ENCODE measurements at regions not wholly inside any gene's neighbourhood (a gene's known extent, or its start where the extent isn't known, plus 50 kb on each side); places are given as distances from the start of the nearest gene placed in this dataset.

GRCh38 chr3:150330872-150331271, 77.2 kb upstream of the TSC22D2 start:
- Histone ChIP-seq H2BK15ac (ENCODE audit: low read depth, low read length) (no peak overlapping the region), H3K4ac (ENCODE audit: low read depth, low read length) (no peak overlapping the region), H3K9ac (ENCODE audit: extremely low read depth, insufficient read length, low read length) (no peak overlapping the region), H3K56ac (ENCODE audit: insufficient read length, low read depth, low read length) (no peak overlapping the region), H2BK20ac (ENCODE audit: low read depth, low read length, poor library complexity, severe bottlenecking) (no peak overlapping the region), H2AFZ (ENCODE audit: low read length) (no peak overlapping the region), H2AK5ac (ENCODE audit: insufficient read length, low read length) (no peak overlapping the region), H3K9me3 (ENCODE audit: control insufficient read depth, low read depth, low read length) (no peaks in the 10 kb centered on the region), H3K18ac (ENCODE audit: insufficient read length, low read depth, low read length) (no peak overlapping the region), H3T11ph (ENCODE audit: low read length) (no peak overlapping the region), H3K4me2 (ENCODE audit: insufficient read depth, insufficient read length, low read length) (no peak overlapping the region), H2BK120ac (ENCODE audit: low read depth, low read length, poor library complexity, severe bottlenecking) (no peak overlapping the region), H3K27me3 (ENCODE audit: insufficient read depth, low read length) (no peaks in the 10 kb centered on the region), H2BK12ac (ENCODE audit: insufficient read length, low read depth, low read length) (no peak overlapping the region), H2BK5ac (ENCODE audit: insufficient read length, low read length) (no peak overlapping the region), H3K14ac (ENCODE audit: insufficient read depth, low read length) (no peak overlapping the region), H3K4me1 (ENCODE audit: insufficient read depth, low read length) (peaks cover 2% of the 10 kb centered on the region; the same call in 1 of the 2 replicates), H4K91ac (ENCODE audit: insufficient read length, low read depth, low read length) (no peak overlapping the region), H3K79me1 (ENCODE audit: insufficient read depth, low read depth, low read length, poor library complexity, severe bottlenecking) (no peaks in the 10 kb centered on the region), H3K79me2 (ENCODE audit: insufficient read depth, low read length) (no peaks in the 10 kb centered on the region), H4K20me1 (ENCODE audit: control insufficient read depth, insufficient read depth, insufficient read length) (no peaks in the 10 kb centered on the region), H4K8ac (replicated peaks; ENCODE audit: insufficient read length, low read depth, low read length) (no peak overlapping the region), H3K23ac (ENCODE audit: insufficient read length, low read depth, low read length) (no peak overlapping the region), H3K27ac (ENCODE audit: insufficient read length, low read depth, low read length) (no peak overlapping the region), H3K23me2 (ENCODE audit: insufficient read length, low read depth, low read length, poor library complexity, severe bottlenecking) (no peaks in the 10 kb centered on the region), H4K5ac (ENCODE audit: insufficient read length, low read depth, low read length) (no peak overlapping the region)
- H3K4me3 Mint-ChIP-seq: no peak overlapping the region
- H3K27ac Mint-ChIP-seq: no peak overlapping the region
- TF ChIP-seq CTCF (conservative IDR thresholded peaks at IDR 0.05): no peak
- H3K27me3 Mint-ChIP-seq (ENCODE audit: low read depth): peaks cover 3% of the 10 kb centered on the region; the same call in 1 of the 2 replicates
- no peak for DNase-seq
- peaks cover 0 to 8% (median 2%) of the 10 kb centered on the region in 3 experiments; a peak in 3 of 7 replicates for H3K36me3 Mint-ChIP-seq (ENCODE audit: insufficient read depth in 1 of 3, low read depth in 3 of 3)
- no CpG with 5 or more reads among the region's 2 CpGs for WGBS (ENCODE audit: extremely low coverage, insufficient read length, low lambda C conversion rate)
- H3K9me3 Mint-ChIP-seq: peaks cover 2 to 3% of the 10 kb centered on the region in 2 experiments; a peak in 2 of 5 replicates
- peaks cover 20 to 25% of the 10 kb centered on the region in 2 experiments for H3K4me1 Mint-ChIP-seq
